ENCODE measurements at regions not wholly inside any gene's neighbourhood (a gene's known extent, or its start where the extent isn't known, plus 50 kb on each side); places are given as distances from the start of the nearest gene placed in this dataset.

GRCh38 chr4:38230121-38230801, 270.1 kb downstream of the PTTG2 start:
- no peak for DNase-seq (ENCODE audit: low read depth)

GRCh38 chr4:38230821-38231563, 270.8 kb downstream of the PTTG2 start:
- no peak for DNase-seq (ENCODE audit: low read depth)

- no peak for DNase-seq (ENCODE audit: low read depth)
Observed at GRCh38 chr4:38231626-38232025, 271.4 kb downstream of the PTTG2 start.

GRCh38 chr4:38232741-38233140, 272.5 kb downstream of the PTTG2 start:
- DNase-seq (ENCODE audit: low read depth) = no peak

GRCh38 chr4:38233727-38234480, 273.7 kb downstream of the PTTG2 start:
- DNase-seq (ENCODE audit: low read depth) = no peak

GRCh38 chr4:38235354-38235753, 275.2 kb downstream of the PTTG2 start:
- DNase-seq (ENCODE audit: low read depth) = no peak

GRCh38 chr4:38236003-38236402, 275.8 kb downstream of the PTTG2 start:
- no peak for DNase-seq (ENCODE audit: low read depth)

GRCh38 chr4:38236503-38236902, 276.3 kb downstream of the PTTG2 start:
- no peak for DNase-seq (ENCODE audit: low read depth)

- peak; percentile 72 for DNase-seq (ENCODE audit: low read depth)
Observed at GRCh38 chr4:38237139-38237538, 276.9 kb downstream of the PTTG2 start.

- peak; percentile 30 for DNase-seq (ENCODE audit: low read depth)
Observed at GRCh38 chr4:38241541-38241940, 281.3 kb downstream of the PTTG2 start.

GRCh38 chr4:38242101-38242500, 281.9 kb downstream of the PTTG2 start:
- no peak for DNase-seq (ENCODE audit: low read depth)

- no peak for DNase-seq (ENCODE audit: low read depth)
Observed at GRCh38 chr4:38242822-38243387, 282.7 kb downstream of the PTTG2 start.

GRCh38 chr4:38243388-38244053, 283.3 kb downstream of the PTTG2 start:
- DNase-seq (ENCODE audit: low read depth) = no peak

- no peak for DNase-seq (ENCODE audit: low read depth)
Observed at GRCh38 chr4:38254825-38255224, 294.6 kb downstream of the PTTG2 start.

GRCh38 chr4:38255572-38255971, 295.4 kb downstream of the PTTG2 start:
- DNase-seq (ENCODE audit: low read depth) = no peak

GRCh38 chr4:38266616-38267015, 306.4 kb downstream of the PTTG2 start:
- peak; percentile 74 for DNase-seq (ENCODE audit: low read depth)

GRCh38 chr4:38268108-38268820, 308.1 kb downstream of the PTTG2 start:
- no peak for DNase-seq (ENCODE audit: low read depth)

- no peak for DNase-seq (ENCODE audit: low read depth)
Observed at GRCh38 chr4:38268837-38269236, 308.6 kb downstream of the PTTG2 start.

GRCh38 chr4:38273407-38273806, 313.2 kb downstream of the PTTG2 start:
- no peak for DNase-seq (ENCODE audit: low read depth)

GRCh38 chr4:38275331-38276100, 315.3 kb downstream of the PTTG2 start:
- DNase-seq (ENCODE audit: low read depth) = peak; percentile 9

All from Daoy (cell line).